Activated CD8-positive, alpha-beta T cell treated with anti-CD3 and anti-CD28 coated beads for 36 hours (primary cell): ENCODE measurements at regions not wholly inside any gene's neighbourhood (a gene's known extent, or its start where the extent isn't known, plus 50 kb on each side); places are given as distances from the start of the nearest gene placed in this dataset.

ENCODE experiments used
- ATAC-seq: fragments of 200-7000 bp; cut with Tn5 transposase; one replicate; pipeline ENCODE4 v1.10.0; 2021; ENCODE audit warnings: mild to moderate bottlenecking, moderate library complexity
- CTCF ChIA-PET: fragments of 350-600 bp; sonication (Branson Sonifier 250); formaldehyde crosslinking; loops from one replicate; lab custom pipeline; 2021; ENCODE audit warnings: antibody characterized with exemption; lab: Charles Lee
- POLR2A ChIA-PET: fragments of 350-600 bp; sonication (Branson Sonifier 250); formaldehyde crosslinking; loops from one replicate; lab custom pipeline; 2021; ENCODE audit warnings: antibody characterized with exemption; lab: Charles Lee
- DNase-seq: peaks from one replicate; pipeline ENCODE4 v3.0.0-alpha.2; 2020
- H3K27ac Mint-ChIP-seq: one replicate; pipeline ENCODE4 v1.8.0; 2021; ENCODE audit warnings: mild to moderate bottlenecking, mixed read lengths
- H3K27me3 Mint-ChIP-seq: one replicate; pipeline ENCODE4 v1.8.0; 2021; ENCODE audit warnings: mixed read lengths
- H3K36me3 Mint-ChIP-seq: one replicate; pipeline ENCODE4 v1.8.0; 2021; ENCODE audit warnings: low read depth, mixed read lengths
- H3K4me1 Mint-ChIP-seq: one replicate; pipeline ENCODE4 v1.8.0; 2021; ENCODE audit warnings: low read depth, mixed read lengths
- H3K4me3 Mint-ChIP-seq: one replicate; pipeline ENCODE4 v1.8.0; 2021; ENCODE audit warnings: mild to moderate bottlenecking, moderate library complexity, mixed read lengths
- H3K9me3 Mint-ChIP-seq: one replicate; pipeline ENCODE4 v1.8.0; 2021; ENCODE audit warnings: mixed read lengths
- intact Hi-C: fragments of 100-400 bp; cut with micrococcal nuclease; formaldehyde crosslinking; loops from one replicate; pipeline ENCODE4 v1.10.0; 2022
- TF ChIP-seq, protein P1 (sequence below): fragments of 200-600 bp; IDR thresholded peaks from one replicate; pipeline ENCODE4 v1.8.0; 2022; ENCODE audit warnings: antibody characterized with exemption, mild to moderate bottlenecking

DNA sequence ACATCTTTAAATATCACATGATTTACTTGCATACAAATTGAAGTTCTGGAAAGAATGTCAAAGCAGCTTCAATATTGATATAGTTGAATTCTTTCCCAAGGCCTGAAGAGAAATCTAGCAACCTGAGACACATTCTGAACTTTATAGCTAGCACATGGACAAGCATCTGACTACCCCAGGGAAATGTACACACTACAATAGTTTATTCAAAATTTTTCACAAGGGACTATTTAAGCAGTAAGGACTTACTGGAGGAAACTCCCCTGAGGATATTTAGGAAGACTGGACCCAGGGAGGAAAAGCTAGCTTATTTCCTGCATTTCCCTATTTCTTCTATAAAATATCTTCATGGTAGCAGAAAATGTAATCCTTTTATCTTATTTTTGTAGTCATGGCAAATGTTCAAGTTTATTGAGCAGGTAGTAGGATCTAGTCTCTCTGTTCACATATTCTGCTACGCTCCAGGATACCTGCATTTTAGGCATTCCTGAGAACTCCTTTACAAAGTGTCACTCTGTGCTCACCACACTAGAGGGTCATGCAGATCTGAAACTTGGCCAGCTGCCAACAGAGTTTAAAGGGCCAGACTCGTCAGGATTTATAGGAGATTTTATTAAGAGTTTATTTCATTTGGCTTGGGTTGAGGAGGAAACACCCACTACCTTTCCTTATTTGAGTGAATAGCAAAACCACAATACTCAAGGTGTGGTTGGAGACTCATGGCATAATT lies 348.4 kb upstream of the FTMT start:
- ATAC-seq (no peak), DNase-seq (no peak)
- no peaks in the 10 kb centered on the region for H3K36me3 Mint-ChIP-seq
- intact Hi-C loops: no loop called here
- ChIA-PET POLR2A (no interaction called here), CTCF (no interaction called here)
- no peak overlapping the region for H3K27ac Mint-ChIP-seq
- H3K27me3 Mint-ChIP-seq: no peaks in the 10 kb centered on the region
- no peaks in the 10 kb centered on the region for H3K9me3 Mint-ChIP-seq
- H3K4me1 Mint-ChIP-seq: no peaks in the 10 kb centered on the region
- TF ChIP-seq, protein P1, sequence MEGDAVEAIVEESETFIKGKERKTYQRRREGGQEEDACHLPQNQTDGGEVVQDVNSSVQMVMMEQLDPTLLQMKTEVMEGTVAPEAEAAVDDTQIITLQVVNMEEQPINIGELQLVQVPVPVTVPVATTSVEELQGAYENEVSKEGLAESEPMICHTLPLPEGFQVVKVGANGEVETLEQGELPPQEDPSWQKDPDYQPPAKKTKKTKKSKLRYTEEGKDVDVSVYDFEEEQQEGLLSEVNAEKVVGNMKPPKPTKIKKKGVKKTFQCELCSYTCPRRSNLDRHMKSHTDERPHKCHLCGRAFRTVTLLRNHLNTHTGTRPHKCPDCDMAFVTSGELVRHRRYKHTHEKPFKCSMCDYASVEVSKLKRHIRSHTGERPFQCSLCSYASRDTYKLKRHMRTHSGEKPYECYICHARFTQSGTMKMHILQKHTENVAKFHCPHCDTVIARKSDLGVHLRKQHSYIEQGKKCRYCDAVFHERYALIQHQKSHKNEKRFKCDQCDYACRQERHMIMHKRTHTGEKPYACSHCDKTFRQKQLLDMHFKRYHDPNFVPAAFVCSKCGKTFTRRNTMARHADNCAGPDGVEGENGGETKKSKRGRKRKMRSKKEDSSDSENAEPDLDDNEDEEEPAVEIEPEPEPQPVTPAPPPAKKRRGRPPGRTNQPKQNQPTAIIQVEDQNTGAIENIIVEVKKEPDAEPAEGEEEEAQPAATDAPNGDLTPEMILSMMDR: no peak
- H3K4me3 Mint-ChIP-seq: no peak overlapping the region

DNA sequence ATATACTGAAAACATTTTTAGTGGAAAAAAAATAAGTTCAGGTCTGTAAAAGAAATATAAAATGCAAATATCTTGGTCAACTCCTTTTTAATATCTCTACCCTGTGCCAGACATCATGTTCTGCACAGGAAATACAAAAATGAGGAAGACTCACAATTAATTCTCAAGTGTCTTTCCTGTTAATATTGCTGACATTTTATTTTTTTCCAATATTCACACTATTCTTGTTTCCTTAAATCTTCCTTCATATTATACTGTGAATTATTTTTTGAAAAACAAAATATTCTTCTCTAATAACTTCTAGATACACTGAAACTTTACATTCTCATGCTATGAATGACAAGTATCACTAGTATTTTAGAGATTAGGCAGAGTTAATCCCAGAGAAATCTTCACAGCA lies 334.7 kb upstream of the FTMT start:
- ATAC-seq (no peak), DNase-seq (no peak)
- Mint-ChIP-seq H3K4me3 (no peak overlapping the region), H3K9me3 (peaks cover 1% of the 10 kb centered on the region), H3K4me1 (no peaks in the 10 kb centered on the region), H3K27ac (no peak overlapping the region), H3K36me3 (no peaks in the 10 kb centered on the region), H3K27me3 (no peaks in the 10 kb centered on the region)
- POLR2A ChIA-PET: interaction anchor here (0.6 kb wide), 1 partner anchor 338 kb away, joined by 3 read pairs; no protein-coding TSS in a partner anchor
- TF ChIP-seq, protein P1: no peak
- intact Hi-C loops: no loop called here
- CTCF ChIA-PET: no interaction called here

DNA sequence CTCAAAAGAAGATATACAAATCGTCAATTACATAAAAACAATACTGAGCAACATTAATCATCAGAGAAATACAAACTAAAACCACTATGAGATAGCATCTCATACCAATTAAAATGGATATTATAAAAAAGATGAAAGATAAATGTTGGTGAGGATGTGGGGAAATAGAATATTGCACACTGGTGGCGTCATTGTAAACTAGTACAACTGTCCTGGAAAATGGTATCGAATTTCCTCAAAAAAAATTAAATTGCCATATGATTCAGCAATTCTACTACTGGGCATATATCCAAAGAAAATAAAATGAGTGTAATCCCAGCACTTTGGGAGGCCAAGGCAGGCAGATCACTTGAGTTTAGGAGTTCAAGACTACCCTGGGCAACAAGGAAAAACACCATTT lies 326.0 kb upstream of the FTMT start:
- POLR2A ChIA-PET: no interaction called here
- CTCF ChIA-PET: no interaction called here
- Mint-ChIP-seq H3K4me1 (no peaks in the 10 kb centered on the region), H3K9me3 (peaks cover 5% of the 10 kb centered on the region), H3K27me3 (no peaks in the 10 kb centered on the region), H3K27ac (no peak overlapping the region), H3K4me3 (no peak overlapping the region), H3K36me3 (no peaks in the 10 kb centered on the region)
- no peak for ATAC-seq
- intact Hi-C loops: no loop called here
- DNase-seq: no peak
- TF ChIP-seq, protein P1: no peak

DNA sequence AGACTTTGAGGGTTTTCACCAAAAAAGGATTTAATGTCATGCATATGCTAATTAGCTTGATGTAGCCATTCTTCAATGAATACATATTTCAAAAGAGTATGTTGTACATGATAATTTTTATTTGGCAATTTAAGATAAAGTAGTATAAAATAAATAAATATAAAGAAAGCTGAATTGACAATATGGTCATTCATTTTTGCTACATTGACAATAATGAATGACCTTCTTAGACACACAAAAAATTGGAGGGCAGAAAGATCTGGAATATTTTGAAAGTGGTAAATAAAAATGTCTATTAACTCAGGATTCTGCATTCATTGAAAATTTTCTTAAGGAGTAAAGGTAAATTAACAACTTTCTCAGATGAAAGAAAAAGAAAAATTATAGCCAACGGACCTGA lies 324.8 kb upstream of the FTMT start:
- no peak for DNase-seq
- no peak overlapping the region for H3K4me3 Mint-ChIP-seq
- no peak for ATAC-seq
- POLR2A ChIA-PET: no interaction called here
- intact Hi-C loops: no loop called here
- CTCF ChIA-PET: no interaction called here
- no peaks in the 10 kb centered on the region for H3K27me3 Mint-ChIP-seq
- no peaks in the 10 kb centered on the region for H3K36me3 Mint-ChIP-seq
- no peaks in the 10 kb centered on the region for H3K4me1 Mint-ChIP-seq
- TF ChIP-seq, protein P1: no peak
- peaks cover 5% of the 10 kb centered on the region for H3K9me3 Mint-ChIP-seq
- H3K27ac Mint-ChIP-seq: no peak overlapping the region

DNA sequence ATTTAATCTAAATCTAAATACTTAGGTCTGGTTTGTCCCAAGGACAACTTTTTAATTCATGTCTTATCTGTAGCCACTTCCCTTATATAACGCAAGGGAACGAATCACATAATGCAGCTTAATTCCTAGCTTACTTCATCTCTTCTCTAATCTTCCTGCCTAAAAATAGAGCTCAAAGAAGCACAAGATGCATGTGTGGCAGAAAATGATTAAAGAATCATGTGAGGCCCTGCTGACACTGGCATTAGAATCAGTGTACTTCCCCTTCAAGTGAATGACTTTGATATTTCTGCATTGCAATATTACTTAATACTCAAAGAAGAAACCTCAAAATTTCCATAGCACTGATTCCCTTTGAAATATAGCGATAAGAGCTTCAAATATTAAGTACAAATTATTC lies 317.9 kb upstream of the FTMT start:
- Mint-ChIP-seq H3K4me1 (no peaks in the 10 kb centered on the region), H3K4me3 (no peak overlapping the region), H3K27me3 (no peaks in the 10 kb centered on the region), H3K27ac (no peak overlapping the region), H3K9me3 (peaks cover 3% of the 10 kb centered on the region), H3K36me3 (no peaks in the 10 kb centered on the region)
- DNase-seq (no peak), ATAC-seq (no peak)
- POLR2A ChIA-PET: no interaction called here
- TF ChIP-seq, protein P1: no peak
- CTCF ChIA-PET: no interaction called here
- intact Hi-C loops: no loop called here
